NCI-H526 (cell line): ENCODE measurements at regions not wholly inside any gene's neighbourhood (a gene's known extent, or its start where the extent isn't known, plus 50 kb on each side); places are given as distances from the start of the nearest gene placed in this dataset.
"Not testable (repeated sequence)": the region's sequence is repeated elsewhere in the genome, so short reads cannot be mapped to it uniquely, and the experiment has no call there.

Source experiments
- DNase-seq, 2 experiments: peaks; one replicate each; lab custom pipeline; 2025; lab: John Stamatoyannopoulos, UW

- no peak for DNase-seq
Observed at GRCh38 chr2:239551206-239551605, 150.4 kb upstream of the HDAC4 start.

- DNase-seq = no peak
Observed at GRCh38 chr2:239550357-239550756, 149.5 kb upstream of the HDAC4 start.

- no peak for DNase-seq
Observed at GRCh38 chr2:239549711-239550255, 149.0 kb upstream of the HDAC4 start.

- DNase-seq = no peak
Observed at GRCh38 chr2:239548965-239549595, 148.3 kb upstream of the HDAC4 start.

- no peak for DNase-seq
Observed at GRCh38 chr2:239548451-239548871, 147.6 kb upstream of the HDAC4 start.

- DNase-seq = not testable (repeated sequence)
Observed at GRCh38 chr2:239547140-239547539, 146.3 kb upstream of the HDAC4 start.

GRCh38 chr2:239546541-239546940, 145.7 kb upstream of the HDAC4 start:
- no peak for DNase-seq

- no peak for DNase-seq
Observed at GRCh38 chr2:239545741-239546392, 145.0 kb upstream of the HDAC4 start.

GRCh38 chr2:239544918-239545465, 144.2 kb upstream of the HDAC4 start:
- DNase-seq = no peak

GRCh38 chr2:239544143-239544917, 143.5 kb upstream of the HDAC4 start:
- DNase-seq = no peak

- no peak for DNase-seq
Observed at GRCh38 chr2:239543702-239544101, 142.9 kb upstream of the HDAC4 start.

- DNase-seq = no peak
Observed at GRCh38 chr2:239540174-239540573, 139.4 kb upstream of the HDAC4 start.

- no peak for DNase-seq
Observed at GRCh38 chr2:239539776-239540100, 138.9 kb upstream of the HDAC4 start.

- DNase-seq = no peak
Observed at GRCh38 chr2:239539083-239539775, 138.4 kb upstream of the HDAC4 start.

GRCh38 chr2:239538357-239539052, 137.7 kb upstream of the HDAC4 start:
- no peak for DNase-seq

- no peak for DNase-seq
Observed at GRCh38 chr2:239537633-239538356, 137.0 kb upstream of the HDAC4 start.

GRCh38 chr2:239536186-239536585, 135.4 kb upstream of the HDAC4 start:
- no peak for DNase-seq

GRCh38 chr2:239535413-239536144, 134.8 kb upstream of the HDAC4 start:
- DNase-seq = no peak

GRCh38 chr2:239534581-239535412, 134.0 kb upstream of the HDAC4 start:
- DNase-seq = no peak
